Heart right ventricle (tissue), 16 donors: ENCODE measurements at regions not wholly inside any gene's neighbourhood (a gene's known extent, or its start where the extent isn't known, plus 50 kb on each side); places are given as distances from the start of the nearest gene placed in this dataset.

Experiments
- ATAC-seq, 8 donors: fragments of 200-7000 bp; cut with Tn5 transposase; one replicate each; pipeline ENCODE4 v1.9.1; 2020; ENCODE audit warnings: mild to moderate bottlenecking in 8 of 8, moderate library complexity in 8 of 8, moderate number of reproducible peaks in 1 of 8
- DNase-seq, 2 donors: peaks; one replicate each; pipeline ENCODE4 v3.0.0-alpha.2; 2020
- H3K27ac ChIP-seq, 10 donors: fragments of 200-600 bp; sonication (generic) in 2 of 10; one replicate each; pipeline versions ENCODE4 v1.5.0 to v1.8.0; 2020 to 2022; ENCODE audit warnings: mild to moderate bottlenecking in 3 of 10
- H3K27me3 ChIP-seq, 7 donors: fragments of 200-600 bp; one replicate each; pipeline ENCODE4 v1.8.0; 2021 to 2022; ENCODE audit warnings: mild to moderate bottlenecking in 2 of 7
- H3K36me3 ChIP-seq, 9 donors: fragments of 200-600 bp; sonication (generic) in 1 of 9; one replicate each; pipeline versions ENCODE4 v1.5.0 to v1.8.0; 2020 to 2022; ENCODE audit warnings: mild to moderate bottlenecking in 2 of 9
- H3K4me1 ChIP-seq, 9 donors: fragments of 200-600 bp; sonication (generic) in 1 of 9; one replicate each; pipeline versions ENCODE4 v1.5.0 to v1.8.0; 2020 to 2022; ENCODE audit warnings: mild to moderate bottlenecking in 4 of 9
- H3K4me3 ChIP-seq, 10 donors: fragments of 200-600 bp; sonication (generic) in 2 of 10; one replicate each; pipeline versions ENCODE4 v1.5.0 to v1.8.0; 2020 to 2022; ENCODE audit warnings: mild to moderate bottlenecking in 7 of 10, moderate library complexity in 2 of 10
- H3K9me3 ChIP-seq, 11 donors: fragments of 200-600 bp in 10 of 11; sonication (generic) in 2 of 11; one replicate each; pipeline versions ENCODE4 v1.5.0 to v1.8.0; 2013 to 2022; ENCODE audit warnings: mild to moderate bottlenecking in 2 of 11, control low read depth in 1 of 11, moderate library complexity in 1 of 11
- CTCF ChIP-seq, 9 donors: fragments of 200-600 bp; sonication (generic) in 2 of 9; IDR thresholded peaks; one replicate each; pipeline versions ENCODE4 v1.5.0 to v1.8.0; 2021 to 2022; ENCODE audit warnings: antibody characterized with exemption in 9 of 9, mild to moderate bottlenecking in 5 of 9, moderate library complexity in 1 of 9
- WGBS, 2 donors: extraction: QIAGEN DNeasy Blood & Tissue Kit; methylation state at CpG; one replicate each; pipeline ENCODE4 v1.1.7; 2013; ENCODE audit warnings: inconsistent platforms in 1 of 2; 5-methylcytosine and 5-hydroxymethylcytosine counted together
- intact Hi-C, 10 donors: fragments of 100-400 bp; cut with DNase I; formaldehyde crosslinking; loops; one replicate each; pipeline versions ENCODE4 v1.11.1 to v1.14.2; 2022
- donor health status: Arrhythmogenic right ventricular cardiomyopathy.
- donor health status: ischemic (EF 13 %, LVEDD 7.1; RV severe dilation, severe dysfunction).
- donor health status: healthy with polysubstance abuse.
- donor health status: DM: no; HTN: yes; CAD: no.
- donor health status: DM: no; HTN: no; CAD: no.
- donor health status: ischemic (EF 25% LVEDD 6.9; RV normal size, moderate dysfunction).
- donor health status: ischemic (EF 25% LVEDD 5.7; RV mildly dilated, moderate dysfunction).
- donor health status: healthy.
- donor health status: DM: yes; HTN: yes; CAD: no.
- donor health status: Ischemic cardiomyopathy.
- donor health status: ischemic (EF 35%, LVEDD 5.7; RV mildly dilated, moderate dysfunction).
- donor health status: nonischemic (EF 11% LVEDD 7.7; RV severe dilation, severe dysfunction).
- donor health status: DM: yes; HTN: yes; CAD: no.
- donor health status: PGD.
- donor health status: ischemic (EF 29% LVEDD 5.4; RV normal size, mild dysfunction).
- donor health status: nonischemic (EF 23%, LVEDD 6.1; RV moderate dilation, normal function).

- Histone ChIP-seq H3K27me3 (no peaks in the 10 kb centered on the region), H3K4me1 (no peaks in the 10 kb centered on the region), H3K4me3 (no peak overlapping the region), H3K27ac (no peak overlapping the region), H3K36me3 (no peaks in the 10 kb centered on the region), H3K9me3 (no peaks in the 10 kb centered on the region)
- ATAC-seq = no peak
- WGBS, 2 donors = 90 to 94% methylated on average over 4 of the region's 4 CpGs
- intact Hi-C loops = loop anchor here in 4 of 10 donors (10.0 kb wide), 1 partner anchor 1563 kb away; no protein-coding TSS in a partner anchor
- DNase-seq = no peak
- TF ChIP-seq CTCF (IDR thresholded peaks at IDR 0.05) = no peak
Observed at GRCh38 chr11:97451441-97451840, 1061.6 kb downstream of the JRKL start.

- Histone ChIP-seq H3K4me3 (no peak overlapping the region), H3K36me3 (no peaks in the 10 kb centered on the region), H3K4me1 (no peaks in the 10 kb centered on the region), H3K27me3 (no peaks in the 10 kb centered on the region), H3K9me3 (peaks cover 0 to 7% (median 0%) of the 10 kb centered on the region in 11 donors), H3K27ac (no peak overlapping the region)
- intact Hi-C loops = loop anchor here in 4 of 10 donors (10.0 kb wide), 1 partner anchor 1560 kb away; no protein-coding TSS in a partner anchor
- TF ChIP-seq CTCF (IDR thresholded peaks at IDR 0.05) = peak in 7 of 9 donors; percentile 31 to 58 (median 41)
- 27 to 30% methylated on average over 1 of the region's 1 CpG for WGBS, 2 donors
- ATAC-seq = no peak
- no peak for DNase-seq
Observed at GRCh38 chr11:97454988-97455387, 1065.2 kb downstream of the JRKL start.

- DNase-seq (no peak), ATAC-seq (no peak)
- no peaks in the 10 kb centered on the region for H3K36me3 ChIP-seq
- H3K27ac ChIP-seq = no peak overlapping the region
- TF ChIP-seq CTCF (IDR thresholded peaks at IDR 0.05) = no peak
- no peak overlapping the region for H3K4me3 ChIP-seq
- no peaks in the 10 kb centered on the region for H3K4me1 ChIP-seq
- H3K9me3 ChIP-seq = peaks cover 0 to 48% (median 11%) of the 10 kb centered on the region in 11 donors
- intact Hi-C loops = no loop called here
- H3K27me3 ChIP-seq = no peaks in the 10 kb centered on the region
Observed at GRCh38 chr11:97460091-97460490, 1070.3 kb downstream of the JRKL start.

- Histone ChIP-seq H3K4me3 (no peak overlapping the region), H3K4me1 (no peaks in the 10 kb centered on the region), H3K27ac (no peak overlapping the region), H3K27me3 (no peaks in the 10 kb centered on the region), H3K36me3 (no peaks in the 10 kb centered on the region), H3K9me3 (peaks cover 0 to 48% (median 11%) of the 10 kb centered on the region in 11 donors)
- no peak for TF ChIP-seq CTCF (IDR thresholded peaks at IDR 0.05)
- no peak for ATAC-seq
- DNase-seq = peak in 1 of 2 donors; percentile 2
- WGBS, 2 donors = 91 to 95% methylated on average over 21 of the region's 21 CpGs
- intact Hi-C loops = no loop called here
Observed at GRCh38 chr11:97461044-97461880, 1071.4 kb downstream of the JRKL start.
